A549 (cell line): ENCODE measurements at regions not wholly inside any gene's neighbourhood (a gene's known extent, or its start where the extent isn't known, plus 50 kb on each side); places are given as distances from the start of the nearest gene placed in this dataset.
A peak's percentile ranks its signal among the peaks of the same experiment; 100 is the strongest.

Source experiments
- ATAC-seq, 2 experiments: fragments of 200-7000 bp in 1 of 2; fragments of >200 bp in 1 of 2; cut with Nextera tagmentation in 1 of 2; cut with Tn5 transposase in 1 of 2; 3 replicates each; pipeline versions ENCODE4 v1.8.0 to v1.9.1; 2018 to 2020; ENCODE audit warnings: mild to moderate bottlenecking in 1 of 2, moderate library complexity in 1 of 2
- CTCF ChIA-PET: fragments of 300-600 bp; sonication (Branson Sonifier 250); formaldehyde crosslinking; extraction: SDS; loops from one replicate; lab custom pipeline; 2021; ENCODE audit warnings: antibody characterized with exemption, inconsistent platforms; lab: Yijun Ruan, JAX
- POLR2A ChIA-PET: fragments of 350-600 bp; formaldehyde crosslinking; extraction: SDS; loops from one replicate; lab custom pipeline; 2021; ENCODE audit warnings: antibody characterized with exemption, inconsistent platforms; lab: Yijun Ruan, JAX
- DNase-seq, 2 experiments: peaks; one replicate each; pipeline versions ENCODE4 v3.0.0 to v3.0.0-alpha.2; 2011 to 2016; ENCODE audit warnings: low read depth in 1 of 2, low spot score in 1 of 2
- FAIRE-seq: peaks from 2 replicates; lab custom pipeline; 2011; peaks lifted over from hg19 to GRCh38; lab: Jason Lieb, UNC
- H3K27ac ChIP-seq, 2 experiments: fragments of >200 bp; sonication (Bioruptor Twin); formaldehyde crosslinking; 3 replicates each; pipeline ENCODE4 v1.5.1; 2016 to 2017
- H3K4me1 ChIP-seq: fragments of >200 bp; sonication (Bioruptor Twin); formaldehyde crosslinking; 3 replicates; pipeline ENCODE4 v1.6.1; 2016
- H3K4me2 ChIP-seq: fragments of >200 bp; sonication (Bioruptor Twin); formaldehyde crosslinking; 3 replicates; pipeline ENCODE4 v1.6.1; 2016
- H3K4me3 ChIP-seq: fragments of >200 bp; sonication (Bioruptor Twin); formaldehyde crosslinking; 3 replicates; pipeline ENCODE4 v1.5.1; 2016
- H3K9me3 ChIP-seq: fragments of >200 bp; sonication (Bioruptor Twin); formaldehyde crosslinking; 3 replicates; pipeline ENCODE4 v1.6.1; 2016
- CBX2 ChIP-seq: fragments of 200-600 bp; sonication (generic); IDR thresholded peaks from 2 replicates; pipeline ENCODE4 v1.6.1; 2016; ENCODE audit warnings: low read depth, mild to moderate bottlenecking, borderline replicate concordance
- CHD2 ChIP-seq: fragments of 150-350 bp; IDR thresholded peaks from 2 replicates; pipeline ENCODE4 v1.6.1; 2014; ENCODE audit warnings: low read length; ENCODE audit not compliant: partially characterized antibody
- EHF ChIP-seq: fragments of 250-450 bp; sonication (Bioruptor Pico); IDR thresholded peaks from 2 replicates; pipeline ENCODE4 v1.5.0; 2020; ENCODE audit warnings: mild to moderate bottlenecking
- EHMT2 ChIP-seq: fragments of 200-600 bp; sonication (generic); IDR thresholded peaks from 2 replicates; pipeline ENCODE4 v1.6.1; 2016; ENCODE audit warnings: antibody characterized with exemption, low read depth, mild to moderate bottlenecking, moderate library complexity
- EP300 ChIP-seq, 2 experiments: fragments of >200 bp; sonication (Bioruptor Twin); formaldehyde crosslinking; IDR thresholded peaks; 2 replicates in 1 of 2; 3 replicates in 1 of 2; pipeline ENCODE4 v1.6.1; 2016 to 2017
- ESRRA ChIP-seq: fragments of 150-350 bp; IDR thresholded peaks from 2 replicates; pipeline ENCODE4 v1.6.1; 2014; ENCODE audit warnings: mild to moderate bottlenecking, low read length, borderline replicate concordance
- FOSL2 ChIP-seq, 2 experiments: fragments of 450-650 bp in 1 of 2; fragments of >200 bp in 1 of 2; sonication (Bioruptor Twin) in 1 of 2; formaldehyde crosslinking; IDR thresholded peaks; 2 replicates each; pipeline versions ENCODE4 v1.5.0 to v1.6.1; 2016 to 2020; ENCODE audit warnings: mild to moderate bottlenecking in 1 of 2, moderate library complexity in 1 of 2
- FOXS1 ChIP-seq: fragments of 250-450 bp; sonication (Bioruptor Pico); IDR thresholded peaks from 2 replicates; pipeline ENCODE4 v1.5.0; 2020; ENCODE audit warnings: mild to moderate bottlenecking, moderate library complexity
- HDAC2 ChIP-seq: fragments of 200-600 bp; sonication (generic); IDR thresholded peaks from 2 replicates; pipeline ENCODE4 v1.6.1; 2016
- HES2 ChIP-seq: fragments of >200 bp; sonication (Bioruptor Twin); formaldehyde crosslinking; IDR thresholded peaks from 2 replicates; pipeline ENCODE4 v1.6.1; 2016
- HOXA7 ChIP-seq: fragments of 250-450 bp; sonication (Bioruptor Pico); IDR thresholded peaks from 2 replicates; pipeline ENCODE4 v1.5.0; 2020; ENCODE audit warnings: mild to moderate bottlenecking, moderate library complexity
- JUN ChIP-seq, 2 experiments: fragments of >200 bp; sonication (Bioruptor Twin); formaldehyde crosslinking; IDR thresholded peaks; 2 replicates in 1 of 2; 3 replicates in 1 of 2; pipeline ENCODE4 v1.6.1; 2016 to 2017
- KDM5A ChIP-seq: fragments of 200-600 bp; sonication (generic); IDR thresholded peaks from 2 replicates; pipeline ENCODE4 v1.6.1; 2016; ENCODE audit warnings: antibody characterized with exemption, mild to moderate bottlenecking
- MAFK ChIP-seq: fragments of 450-650 bp; IDR thresholded peaks from 2 replicates; pipeline ENCODE4 v1.6.1; 2014; ENCODE audit not compliant: partially characterized antibody
- NFE2L2 ChIP-seq: fragments of 150-350 bp; conservative IDR thresholded peaks from 2 replicates; pipeline ENCODE4 v1.6.1; 2014; ENCODE audit warnings: low read length
- POLR2A ChIP-seq: IDR thresholded peaks from 2 replicates; pipeline ENCODE4 v1.6.1; 2012; ENCODE audit warnings: mild to moderate bottlenecking, low read length
- RARB ChIP-seq: fragments of 250-450 bp; sonication (Bioruptor Pico); IDR thresholded peaks from 2 replicates; pipeline ENCODE4 v1.8.0; 2021; ENCODE audit warnings: mild to moderate bottlenecking, moderate library complexity
- SMC3 ChIP-seq: fragments of >200 bp; sonication (Bioruptor Twin); formaldehyde crosslinking; IDR thresholded peaks from 3 replicates; pipeline ENCODE4 v1.6.1; 2018; ENCODE audit warnings: inconsistent platforms
- SREBF2 ChIP-seq: fragments of 450-650 bp; IDR thresholded peaks from 2 replicates; pipeline ENCODE4 v1.6.1; 2014; ENCODE audit warnings: mild to moderate bottlenecking, moderate library complexity
- TFCP2L1 ChIP-seq: fragments of 250-450 bp; sonication (Bioruptor Pico); IDR thresholded peaks from 2 replicates; pipeline ENCODE4 v1.5.0; 2021; ENCODE audit warnings: mild to moderate bottlenecking
- TP53 ChIP-seq: fragments of 250-450 bp; sonication (Bioruptor Pico); IDR thresholded peaks from 2 replicates; pipeline ENCODE4 v1.5.0; 2021; ENCODE audit warnings: mild to moderate bottlenecking, moderate library complexity
- USF2 ChIP-seq: fragments of 450-650 bp; IDR thresholded peaks from 2 replicates; pipeline ENCODE4 v1.6.1; 2014; ENCODE audit warnings: antibody characterized with exemption
- ZFP36 ChIP-seq: fragments of 450-650 bp; IDR thresholded peaks from 2 replicates; pipeline ENCODE4 v1.6.1; 2014; ENCODE audit warnings: borderline replicate concordance; ENCODE audit not compliant: partially characterized antibody
- ZSCAN20 ChIP-seq: fragments of 250-450 bp; sonication (Bioruptor Pico); IDR thresholded peaks from 2 replicates; pipeline ENCODE4 v1.8.0; 2022; ENCODE audit warnings: mild to moderate bottlenecking, moderate library complexity
- WGBS: methylation state at CpG from one replicate; pipeline ENCODE4 v1.1.6; 2017; ENCODE audit errors: missing lambda C conversion rate; 5-methylcytosine and 5-hydroxymethylcytosine counted together
- TF ChIP-seq, protein P1 (sequence below): fragments of 250-450 bp; sonication (Bioruptor Pico); IDR thresholded peaks from 2 replicates; pipeline ENCODE4 v1.5.0; 2021; ENCODE audit warnings: mild to moderate bottlenecking, moderate library complexity, borderline replicate concordance
- TF ChIP-seq, protein P2 (sequence below): fragments of >200 bp; sonication (Bioruptor Twin); formaldehyde crosslinking; IDR thresholded peaks from 3 replicates; pipeline ENCODE4 v1.5.1; 2016

GRCh38 chr10:78712147-78712546 is 356.6 kb upstream of the ZMIZ1 start:
- ChIA-PET POLR2A (no interaction called here), CTCF (no interaction called here)
- FAIRE-seq (no peak), ATAC-seq (no peak), DNase-seq (peak in 1 of 2 experiments; percentile 6)
- no peak overlapping the region for H3K27ac ChIP-seq
- no peaks in the 10 kb centered on the region for H3K4me1 ChIP-seq
- no peaks in the 10 kb centered on the region for H3K9me3 ChIP-seq
- H3K4me2 ChIP-seq, result no peak overlapping the region
- WGBS, result 41% methylated on average over 3 of the region's 3 CpGs
- no peak overlapping the region for H3K4me3 ChIP-seq
- peak; percentile 90 for TF ChIP-seq MAFK
- TF ChIP-seq USF2, result peak; percentile 39; the same call in 1 of the 2 replicates
- no peak for TF ChIP-seq EHMT2
- TF ChIP-seq, all 56 proteins: peak for 2

GRCh38 chr10:78713659-78714058 is 355.1 kb upstream of the ZMIZ1 start:
- FAIRE-seq (no peak), DNase-seq (no peak)
- POLR2A ChIA-PET, result no interaction called here

GRCh38 chr10:78714225-78714624 is 354.5 kb upstream of the ZMIZ1 start:
- TF ChIP-seq, protein P1, sequence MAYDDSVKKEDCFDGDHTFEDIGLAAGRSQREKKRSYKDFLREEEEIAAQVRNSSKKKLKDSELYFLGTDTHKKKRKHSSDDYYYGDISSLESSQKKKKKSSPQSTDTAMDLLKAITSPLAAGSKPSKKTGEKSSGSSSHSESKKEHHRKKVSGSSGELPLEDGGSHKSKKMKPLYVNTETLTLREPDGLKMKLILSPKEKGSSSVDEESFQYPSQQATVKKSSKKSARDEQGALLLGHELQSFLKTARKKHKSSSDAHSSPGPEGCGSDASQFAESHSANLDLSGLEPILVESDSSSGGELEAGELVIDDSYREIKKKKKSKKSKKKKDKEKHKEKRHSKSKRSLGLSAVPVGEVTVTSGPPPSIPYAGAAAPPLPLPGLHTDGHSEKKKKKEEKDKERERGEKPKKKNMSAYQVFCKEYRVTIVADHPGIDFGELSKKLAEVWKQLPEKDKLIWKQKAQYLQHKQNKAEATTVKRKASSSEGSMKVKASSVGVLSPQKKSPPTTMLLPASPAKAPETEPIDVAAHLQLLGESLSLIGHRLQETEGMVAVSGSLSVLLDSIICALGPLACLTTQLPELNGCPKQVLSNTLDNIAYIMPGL (CRISPR knock-in tag), result no peak
- TF ChIP-seq FOXS1, result no peak
- no peak for TF ChIP-seq POLR2A
- TF ChIP-seq HDAC2, result no peak
- ChIA-PET CTCF (interaction anchor here (0.6 to 0.7 kb wide), 3 partner anchors 21 to 338 kb away, joined by 3 to 4 read pairs (median 3); no protein-coding TSS in a partner anchor), POLR2A (no interaction called here)
- 55% methylated on average over 2 of the region's 2 CpGs for WGBS
- Histone ChIP-seq H3K27ac (no peak overlapping the region), H3K4me3 (no peak overlapping the region), H3K9me3 (no peaks in the 10 kb centered on the region), H3K4me2 (no peak overlapping the region), H3K4me1 (no peaks in the 10 kb centered on the region)
- ATAC-seq (no peak), DNase-seq (no peak), FAIRE-seq (no peak)

More at GRCh38 chr10:78713659-78714058, 355.1 kb upstream of the ZMIZ1 start:
- 39% methylated on average over 3 of the region's 3 CpGs for WGBS
- no peaks in the 10 kb centered on the region for H3K9me3 ChIP-seq
- no peak for ATAC-seq
- H3K27ac ChIP-seq, result no peak overlapping the region
- H3K4me1 ChIP-seq, result no peaks in the 10 kb centered on the region
- CTCF ChIA-PET, result no interaction called here
- no peak overlapping the region for H3K4me2 ChIP-seq
- H3K4me3 ChIP-seq, result no peak overlapping the region
- no peak for TF ChIP-seq ZFP36
- TF ChIP-seq FOSL2 (IDR thresholded peaks at IDR 0.05), result no peak
- no peak for TF ChIP-seq FOSL2 (CRISPR knock-in tag; IDR thresholded peaks at IDR 0.05)
- TF ChIP-seq TFCP2L1 (CRISPR knock-in tag), result no peak
- no peak for TF ChIP-seq HOXA7 (CRISPR knock-in tag)
- no peak for TF ChIP-seq SMC3
- TF ChIP-seq CBX2, result no peak
- no peak for TF ChIP-seq SREBF2
- no peak for TF ChIP-seq RARB (CRISPR knock-in tag)
- TF ChIP-seq TP53 (CRISPR knock-in tag), result no peak
- no peak for TF ChIP-seq ZSCAN20 (CRISPR knock-in tag)
- no peak for TF ChIP-seq NFE2L2
- TF ChIP-seq, all 56 proteins: peak for 0

DNA sequence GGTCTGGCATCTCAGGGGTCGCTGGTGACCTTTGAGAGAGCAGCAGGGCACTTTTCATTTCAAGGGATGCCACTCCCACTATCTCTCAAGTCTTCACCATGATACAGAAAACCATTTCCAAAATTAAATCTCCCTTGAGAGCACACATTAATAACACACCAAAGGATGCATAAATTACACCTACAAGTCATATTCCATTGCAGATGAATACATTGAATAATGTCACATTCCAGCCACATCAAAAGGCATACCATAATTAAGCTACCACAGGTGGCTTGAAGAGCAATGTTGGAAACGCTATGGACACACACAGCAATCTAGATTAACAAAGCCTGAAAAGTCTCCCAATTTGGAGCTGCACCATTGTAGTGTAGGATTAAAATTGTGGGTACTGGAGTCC is 353.3 kb upstream of the ZMIZ1 start:
- CTCF ChIA-PET, result interaction anchor here (0.9 kb wide), 1 partner anchor 58 kb away, joined by 3 read pairs; no protein-coding TSS in a partner anchor
- no peak for DNase-seq
- Histone ChIP-seq H3K9me3 (no peaks in the 10 kb centered on the region), H3K27ac (no peak overlapping the region), H3K4me1 (no peaks in the 10 kb centered on the region), H3K4me3 (no peak overlapping the region), H3K4me2 (no peak overlapping the region)
- TF ChIP-seq EP300 (IDR thresholded peaks at IDR 0.05) (no peak), KDM5A (no peak), HES2 (no peak), CHD2 (no peak), POLR2A (no peak), ESRRA (no peak), EHF (no peak), JUN (IDR thresholded peaks at IDR 0.05) (no peak)
- TF ChIP-seq, protein P2, sequence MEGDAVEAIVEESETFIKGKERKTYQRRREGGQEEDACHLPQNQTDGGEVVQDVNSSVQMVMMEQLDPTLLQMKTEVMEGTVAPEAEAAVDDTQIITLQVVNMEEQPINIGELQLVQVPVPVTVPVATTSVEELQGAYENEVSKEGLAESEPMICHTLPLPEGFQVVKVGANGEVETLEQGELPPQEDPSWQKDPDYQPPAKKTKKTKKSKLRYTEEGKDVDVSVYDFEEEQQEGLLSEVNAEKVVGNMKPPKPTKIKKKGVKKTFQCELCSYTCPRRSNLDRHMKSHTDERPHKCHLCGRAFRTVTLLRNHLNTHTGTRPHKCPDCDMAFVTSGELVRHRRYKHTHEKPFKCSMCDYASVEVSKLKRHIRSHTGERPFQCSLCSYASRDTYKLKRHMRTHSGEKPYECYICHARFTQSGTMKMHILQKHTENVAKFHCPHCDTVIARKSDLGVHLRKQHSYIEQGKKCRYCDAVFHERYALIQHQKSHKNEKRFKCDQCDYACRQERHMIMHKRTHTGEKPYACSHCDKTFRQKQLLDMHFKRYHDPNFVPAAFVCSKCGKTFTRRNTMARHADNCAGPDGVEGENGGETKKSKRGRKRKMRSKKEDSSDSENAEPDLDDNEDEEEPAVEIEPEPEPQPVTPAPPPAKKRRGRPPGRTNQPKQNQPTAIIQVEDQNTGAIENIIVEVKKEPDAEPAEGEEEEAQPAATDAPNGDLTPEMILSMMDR, result no peak
- POLR2A ChIA-PET, result no interaction called here
- no peak for FAIRE-seq
- no peak for ATAC-seq
- 0% methylated on average over 2 of the region's 2 CpGs for WGBS
